ENCODE measurements at regions not wholly inside any gene's neighbourhood (a gene's known extent, or its start where the extent isn't known, plus 50 kb on each side); places are given as distances from the start of the nearest gene placed in this dataset.

GRCh38 chr10:28139138-28139537 is 140.3 kb upstream of the ODAD2 start:
- Histone ChIP-seq H3K4me3 (ENCODE audit: low read depth in 2 of 2, low read length in 1 of 2) (no peak overlapping the region), H3K4me1 (ENCODE audit: control insufficient read depth in 1 of 2, insufficient read depth in 2 of 2, low read depth in 1 of 2, low read length in 1 of 2) (no peaks in the 10 kb centered on the region), H3K79me2 (ENCODE audit: insufficient read depth) (no peaks in the 10 kb centered on the region), H4K20me1 (ENCODE audit: insufficient read depth) (no peaks in the 10 kb centered on the region), H3K27me3 (ENCODE audit: insufficient read depth) (no peaks in the 10 kb centered on the region; the same call in 1 of the 2 replicates), H3K9ac (no peak overlapping the region), H3K36me3 (replicated peaks in 1 of 2; ENCODE audit: control insufficient read depth in 1 of 2, insufficient read depth in 2 of 2, low read length in 1 of 2) (no peaks in the 10 kb centered on the region), H2AFZ (ENCODE audit: low read depth) (no peak overlapping the region), H3K27ac (ENCODE audit: low read depth in 2 of 2, low read length in 1 of 2) (no peak overlapping the region), H3K9me2 (no peaks in the 10 kb centered on the region), H3F3A (replicated peaks; ENCODE audit: insufficient read depth) (no peaks in the 10 kb centered on the region), H3K4me2 (no peak overlapping the region), H3K9me3 (peaks cover 11% of the 10 kb centered on the region; the same call in 1 of the 2 replicates)
- WGBS (ENCODE audit: low lambda C conversion rate), result 6% methylated on average over 2 of the region's 2 CpGs
- no peak for DNase-seq
- POLR2A ChIA-PET, result no interaction called here
- TF ChIP-seq GABPA (IDR thresholded peaks at IDR 0.05; ENCODE audit: low read depth), result no peak
- no peak for TF ChIP-seq FOSL2 (IDR thresholded peaks at IDR 0.05; ENCODE audit: borderline replicate concordance, low read depth)
- TF ChIP-seq POLR2AphosphoS5 (IDR thresholded peaks at IDR 0.05; ENCODE audit: low read depth, low read length), result no peak
- TF ChIP-seq FOXM1 (IDR thresholded peaks at IDR 0.05; ENCODE audit: low read depth), result no peak
- no peak for TF ChIP-seq NRF1 (IDR thresholded peaks at IDR 0.05; ENCODE audit: low read depth, low read length)
- no peak for TF ChIP-seq PBX3 (IDR thresholded peaks at IDR 0.05)
- no peak for TF ChIP-seq TCF12 (IDR thresholded peaks at IDR 0.05)
- TF ChIP-seq CTCF (IDR thresholded peaks at IDR 0.05), result no peak
- no peak for TF ChIP-seq FOXJ3 (CRISPR knock-in tag; IDR thresholded peaks at IDR 0.05)
- no peak for TF ChIP-seq EZH2phosphoT487 (IDR thresholded peaks at IDR 0.05; ENCODE audit: borderline replicate concordance, low read depth)
- no peak for TF ChIP-seq EP300 (IDR thresholded peaks at IDR 0.05; ENCODE audit: borderline replicate concordance in 1 of 2, low read depth in 1 of 2, low read length in 1 of 2)
- TF ChIP-seq CHD2 (IDR thresholded peaks at IDR 0.05; ENCODE audit: low read length, partially characterized antibody), result no peak
- no peak for TF ChIP-seq RCOR1 (IDR thresholded peaks at IDR 0.05; ENCODE audit: low read length)
- CTCF ChIA-PET, result no interaction called here

- no peak overlapping the region for H3K4me3 ChIP-seq (ENCODE audit: low read depth in 2 of 2, low read length in 1 of 2)
- no peaks in the 10 kb centered on the region for H3K36me3 ChIP-seq (replicated peaks in 1 of 2; ENCODE audit: control insufficient read depth in 1 of 2, insufficient read depth in 2 of 2, low read length in 1 of 2)
- H3K4me2 ChIP-seq, result no peak overlapping the region
- no peaks in the 10 kb centered on the region; the same call in 1 of the 2 replicates for H3K27me3 ChIP-seq (ENCODE audit: insufficient read depth)
- H3K4me1 ChIP-seq (ENCODE audit: control insufficient read depth in 1 of 2, insufficient read depth in 2 of 2, low read depth in 1 of 2, low read length in 1 of 2), result no peaks in the 10 kb centered on the region
- H3K9me3 ChIP-seq, result peaks cover 11% of the 10 kb centered on the region; the same call in 1 of the 2 replicates
- no peaks in the 10 kb centered on the region for H3K79me2 ChIP-seq (ENCODE audit: insufficient read depth)
- no peaks in the 10 kb centered on the region for H3K9me2 ChIP-seq
- no peak for DNase-seq
- ChIA-PET POLR2A (no interaction called here), CTCF (interaction anchor here (1.3 kb wide), 1 partner anchor 42 kb away, joined by 4 read pairs; no protein-coding TSS in a partner anchor)
- no peaks in the 10 kb centered on the region for H3F3A ChIP-seq (replicated peaks; ENCODE audit: insufficient read depth)
- no peaks in the 10 kb centered on the region for H4K20me1 ChIP-seq (ENCODE audit: insufficient read depth)
- H3K27ac ChIP-seq (ENCODE audit: low read depth in 2 of 2, low read length in 1 of 2), result no peak overlapping the region
- no peak overlapping the region for H2AFZ ChIP-seq (ENCODE audit: low read depth)
- WGBS (ENCODE audit: low lambda C conversion rate), result 6% methylated on average over 1 of the region's 1 CpG
- no peak overlapping the region for H3K9ac ChIP-seq
- TF ChIP-seq POLR2AphosphoS5 (IDR thresholded peaks at IDR 0.05; ENCODE audit: low read depth, low read length), result no peak
- TF ChIP-seq CTCF (IDR thresholded peaks at IDR 0.05), result no peak
- TF ChIP-seq SIN3A (IDR thresholded peaks at IDR 0.05; ENCODE audit: borderline replicate concordance, low read depth, low read length), result no peak
- TF ChIP-seq FOXJ3 (CRISPR knock-in tag; IDR thresholded peaks at IDR 0.05), result no peak
- TF ChIP-seq NRF1 (IDR thresholded peaks at IDR 0.05; ENCODE audit: low read depth, low read length), result no peak
- no peak for TF ChIP-seq MXI1 (IDR thresholded peaks at IDR 0.05; ENCODE audit: low read depth, low read length)
- TF ChIP-seq SMC3 (IDR thresholded peaks at IDR 0.05; ENCODE audit: low read depth, low read length), result no peak
- TF ChIP-seq TAF1 (IDR thresholded peaks at IDR 0.05; ENCODE audit: borderline replicate concordance, low read depth, low read length), result no peak
- no peak for TF ChIP-seq CHD2 (IDR thresholded peaks at IDR 0.05; ENCODE audit: low read length, partially characterized antibody)
- no peak for TF ChIP-seq USF2 (IDR thresholded peaks at IDR 0.05; ENCODE audit: borderline replicate concordance, low read depth, low read length)
Measured at GRCh38 chr10:28137907-28138880, 139.3 kb upstream of the ODAD2 start.
